Activated B cell treated with CpG ODN at 0.5 μM for 24 hours (primary cell): ENCODE measurements at regions not wholly inside any gene's neighbourhood (a gene's known extent, or its start where the extent isn't known, plus 50 kb on each side); places are given as distances from the start of the nearest gene placed in this dataset.

Experiments used
- ATAC-seq: fragments of 200-7000 bp; cut with Tn5 transposase; one replicate; pipeline ENCODE4 v1.10.0; 2021; ENCODE audit warnings: low read depth, mild to moderate bottlenecking, moderate library complexity
- CTCF ChIA-PET: fragments of 350-600 bp; sonication (Branson Sonifier 250); formaldehyde crosslinking; loops from one replicate; lab custom pipeline; 2021; ENCODE audit warnings: antibody characterized with exemption; lab: Charles Lee
- POLR2A ChIA-PET: fragments of 350-600 bp; sonication (Branson Sonifier 250); formaldehyde crosslinking; loops from one replicate; lab custom pipeline; 2021; ENCODE audit warnings: antibody characterized with exemption; lab: Charles Lee
- DNase-seq: peaks from one replicate; pipeline ENCODE4 v3.0.0; 2022
- H3K27ac Mint-ChIP-seq: one replicate; pipeline ENCODE4 v1.8.0; 2020; ENCODE audit warnings: mixed read lengths
- H3K27me3 Mint-ChIP-seq: one replicate; pipeline ENCODE4 v1.8.0; 2021; ENCODE audit warnings: mixed read lengths
- H3K36me3 Mint-ChIP-seq: one replicate; pipeline ENCODE4 v1.8.0; 2021; ENCODE audit warnings: low read depth, mixed read lengths
- H3K4me1 Mint-ChIP-seq: one replicate; pipeline ENCODE4 v1.8.0; 2021; ENCODE audit warnings: mixed read lengths
- H3K4me3 Mint-ChIP-seq: one replicate; pipeline ENCODE4 v1.8.0; 2020; ENCODE audit warnings: mild to moderate bottlenecking, mixed read lengths
- H3K9me3 Mint-ChIP-seq: one replicate; pipeline ENCODE4 v1.8.0; 2020; ENCODE audit warnings: mixed read lengths
- CTCF ChIP-seq: fragments of 200-600 bp; IDR thresholded peaks from one replicate; pipeline ENCODE4 v1.8.0; 2022; ENCODE audit warnings: antibody characterized with exemption, mild to moderate bottlenecking
- intact Hi-C: fragments of 100-400 bp; cut with micrococcal nuclease; formaldehyde crosslinking; loops from one replicate; pipeline ENCODE4 v1.15.1; 2024

- no peaks in the 10 kb centered on the region for H3K4me1 Mint-ChIP-seq
- peaks cover 4% of the 10 kb centered on the region for H3K9me3 Mint-ChIP-seq
- intact Hi-C loops: no loop called here
- H3K36me3 Mint-ChIP-seq: no peaks in the 10 kb centered on the region
- no peak for ATAC-seq
- no peak for DNase-seq
- POLR2A ChIA-PET: no interaction called here
- H3K27me3 Mint-ChIP-seq: no peaks in the 10 kb centered on the region
- TF ChIP-seq CTCF: no peak
- CTCF ChIA-PET: no interaction called here
- H3K4me3 Mint-ChIP-seq: no peak overlapping the region
- no peak overlapping the region for H3K27ac Mint-ChIP-seq
Observed at GRCh38 chr4:44017422-44017739, 431.2 kb downstream of the KCTD8 start.

- Mint-ChIP-seq H3K27ac (no peak overlapping the region), H3K4me1 (no peaks in the 10 kb centered on the region), H3K4me3 (no peak overlapping the region), H3K36me3 (no peaks in the 10 kb centered on the region), H3K27me3 (no peaks in the 10 kb centered on the region), H3K9me3 (no peaks in the 10 kb centered on the region)
- TF ChIP-seq CTCF: no peak
- POLR2A ChIA-PET: no interaction called here
- ATAC-seq (no peak), DNase-seq (no peak)
- CTCF ChIA-PET: no interaction called here
- intact Hi-C loops: no loop called here
Observed at GRCh38 chr4:44019721-44020120, 428.9 kb downstream of the KCTD8 start.

- DNase-seq (no peak), ATAC-seq (no peak)
- CTCF ChIA-PET: no interaction called here
- H3K27me3 Mint-ChIP-seq: no peaks in the 10 kb centered on the region
- H3K4me1 Mint-ChIP-seq: no peaks in the 10 kb centered on the region
- intact Hi-C loops: no loop called here
- TF ChIP-seq CTCF: no peak
- H3K36me3 Mint-ChIP-seq: no peaks in the 10 kb centered on the region
- H3K9me3 Mint-ChIP-seq: peaks cover 2% of the 10 kb centered on the region
- POLR2A ChIA-PET: no interaction called here
- H3K4me3 Mint-ChIP-seq: no peak overlapping the region
- no peak overlapping the region for H3K27ac Mint-ChIP-seq
Observed at GRCh38 chr4:44025376-44026020, 423.1 kb downstream of the KCTD8 start.

GRCh38 chr4:44038811-44039210 is 409.8 kb downstream of the KCTD8 start:
- H3K4me3 Mint-ChIP-seq: no peak overlapping the region
- DNase-seq (no peak), ATAC-seq (no peak)
- intact Hi-C loops: no loop called here
- TF ChIP-seq CTCF: no peak
- no peaks in the 10 kb centered on the region for H3K36me3 Mint-ChIP-seq
- H3K4me1 Mint-ChIP-seq: no peaks in the 10 kb centered on the region
- H3K27me3 Mint-ChIP-seq: no peaks in the 10 kb centered on the region
- H3K9me3 Mint-ChIP-seq: peaks cover 3% of the 10 kb centered on the region
- ChIA-PET CTCF (no interaction called here), POLR2A (no interaction called here)
- H3K27ac Mint-ChIP-seq: no peak overlapping the region

GRCh38 chr4:44046491-44046890 is 402.1 kb downstream of the KCTD8 start:
- no peaks in the 10 kb centered on the region for H3K9me3 Mint-ChIP-seq
- no peaks in the 10 kb centered on the region for H3K36me3 Mint-ChIP-seq
- H3K4me1 Mint-ChIP-seq: no peaks in the 10 kb centered on the region
- no peaks in the 10 kb centered on the region for H3K27me3 Mint-ChIP-seq
- no peak overlapping the region for H3K4me3 Mint-ChIP-seq
- no peak for DNase-seq
- no peak overlapping the region for H3K27ac Mint-ChIP-seq
- ATAC-seq: no peak
- intact Hi-C loops: no loop called here
- no peak for TF ChIP-seq CTCF
- POLR2A ChIA-PET: no interaction called here
- CTCF ChIA-PET: no interaction called here
